AG09319 (cell line): ENCODE measurements at regions not wholly inside any gene's neighbourhood (a gene's known extent, or its start where the extent isn't known, plus 50 kb on each side); places are given as distances from the start of the nearest gene placed in this dataset.

Experiments
- DNase-seq: peaks from one replicate; pipeline ENCODE4 v3.0.0-alpha.2; 2010; ENCODE audit warnings: low read depth; ENCODE audit errors: extremely low read depth
- CTCF ChIP-seq: IDR thresholded peaks from 2 replicates; pipeline ENCODE4 v1.5.1; 2011; ENCODE audit warnings: low read depth, mild to moderate bottlenecking, inconsistent platforms, low read length, moderate library complexity

DNA sequence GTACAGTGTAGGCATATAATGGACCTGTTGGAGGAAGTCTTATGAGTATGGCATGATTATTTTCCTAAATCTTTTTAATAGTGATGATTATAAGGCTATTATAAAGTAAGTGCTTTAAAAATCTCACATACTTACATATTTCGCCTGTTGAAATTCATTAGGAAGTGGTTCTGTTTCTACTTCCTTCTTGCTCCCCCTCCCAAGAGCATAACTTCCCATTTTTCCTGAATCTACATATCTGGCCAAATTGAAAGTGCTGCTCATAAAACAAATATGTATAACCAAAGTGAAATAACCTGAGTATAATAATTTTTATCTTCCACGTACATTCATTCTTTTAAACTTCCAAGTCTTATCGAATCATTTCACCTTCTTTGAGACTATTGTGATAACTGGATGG, 455.6 kb upstream of the SEL1L start:
- TF ChIP-seq CTCF = no peak

DNA sequence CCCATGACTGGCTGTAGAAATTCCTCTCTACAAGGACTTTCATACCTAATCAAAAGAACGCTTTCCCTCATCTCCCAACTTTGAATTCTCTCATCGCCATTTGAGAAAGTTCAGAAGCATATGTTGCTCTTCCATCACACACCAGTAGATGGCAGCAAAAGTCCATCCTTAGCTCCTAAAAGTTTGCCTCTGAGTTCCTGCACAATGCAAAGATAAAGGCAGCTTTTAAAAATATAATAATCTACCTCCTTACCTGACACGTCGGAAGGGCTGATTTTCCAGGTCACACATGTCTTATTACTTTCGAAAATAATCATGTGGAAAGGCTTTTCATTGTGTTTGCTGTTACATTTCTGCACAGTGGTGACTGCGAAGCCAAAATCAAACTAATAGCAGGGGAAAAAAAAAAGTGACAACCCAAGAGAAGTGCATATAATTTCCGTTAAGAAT, 456.7 kb upstream of the SEL1L start:
- TF ChIP-seq CTCF = peak; percentile 80
- DNase-seq = peak; percentile 12

More for the DNA sequence above, 455.6 kb upstream of the SEL1L start:
- no peak for DNase-seq

DNA sequence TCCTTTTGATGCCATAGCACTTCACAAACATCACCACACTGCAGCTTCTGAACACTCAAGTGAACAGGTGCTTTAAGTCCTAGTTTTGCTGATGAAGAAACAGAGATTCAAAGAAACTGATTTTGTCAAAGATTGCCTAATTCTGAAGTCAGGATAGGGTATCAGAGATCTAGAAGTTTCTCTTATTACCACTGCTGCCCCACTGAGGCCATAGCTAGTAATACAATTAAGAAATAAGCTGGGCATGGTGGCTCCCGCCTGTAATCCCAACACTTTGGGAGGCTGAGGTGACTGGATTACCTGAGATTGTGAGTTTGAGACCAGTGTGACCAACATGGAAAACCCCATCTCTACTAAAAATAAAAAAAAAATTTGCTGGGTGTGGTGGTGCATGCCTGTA, 458.3 kb upstream of the SEL1L start:
- DNase-seq = no peak

GRCh38 chr14:81993432-81993831, 459.8 kb upstream of the SEL1L start:
- DNase-seq = no peak
- TF ChIP-seq CTCF = no peak

More for the DNA sequence above, 458.3 kb upstream of the SEL1L start:
- no peak for TF ChIP-seq CTCF

- no peak for DNase-seq
- no peak for TF ChIP-seq CTCF
Measured at GRCh38 chr14:82003426-82003825, 469.8 kb upstream of the SEL1L start.

DNA sequence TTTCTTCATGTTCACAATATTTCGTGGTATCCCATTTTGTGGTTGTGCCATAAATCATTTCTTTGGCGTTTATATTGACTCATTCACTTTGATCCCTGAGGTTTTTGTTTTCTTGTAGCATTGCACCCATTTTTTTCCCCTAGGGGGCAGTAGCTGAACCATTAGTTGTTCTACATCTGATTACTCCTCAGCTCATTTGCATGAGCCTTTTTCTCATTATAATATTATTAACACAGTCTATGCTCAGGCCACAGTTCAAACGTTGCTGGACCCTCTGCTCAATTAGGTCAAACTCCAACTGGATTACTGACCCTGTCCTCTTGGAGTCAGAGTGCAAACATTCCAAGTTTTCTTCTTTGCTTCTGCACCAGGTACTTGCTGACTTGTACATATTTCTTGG, 475.4 kb upstream of the SEL1L start:
- no peak for DNase-seq
- no peak for TF ChIP-seq CTCF

DNA sequence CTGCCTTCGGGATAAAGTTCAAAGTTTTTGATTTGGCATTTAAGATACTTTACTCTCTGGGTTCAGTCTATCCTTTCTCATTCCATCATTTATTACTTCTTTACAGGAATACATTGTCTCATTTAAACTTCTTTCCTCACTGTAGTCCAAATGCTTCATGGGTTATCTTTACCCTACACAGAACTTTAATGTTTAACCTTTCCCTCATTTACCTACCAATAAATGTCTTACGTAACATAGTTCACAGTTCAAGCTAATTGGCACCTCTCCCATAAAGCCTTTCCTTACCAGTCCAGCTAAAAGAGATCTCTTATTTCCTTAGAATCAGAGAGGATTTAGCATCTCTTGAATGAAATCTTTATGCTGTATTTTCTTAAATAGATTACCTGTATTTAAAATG, 476.3 kb upstream of the SEL1L start:
- TF ChIP-seq CTCF = no peak
- no peak for DNase-seq
